H1 (cell line): ENCODE measurements at regions not wholly inside any gene's neighbourhood (a gene's known extent, or its start where the extent isn't known, plus 50 kb on each side); places are given as distances from the start of the nearest gene placed in this dataset.

Experiments used
- CBX8 ChIP-seq: fragments of 300-800, 300-1000 bp; sonication (generic); IDR thresholded peaks from 2 replicates; pipeline ENCODE4 v1.7.1; 2016; ENCODE audit warnings: low read depth, low read length, borderline replicate concordance
- EZH2 ChIP-seq: fragments of 200-600 bp; sonication (generic); IDR thresholded peaks from 2 replicates; pipeline ENCODE4 v1.7.1; 2012; ENCODE audit warnings: low read depth, mild to moderate bottlenecking, moderate library complexity, low read length, inconsistent platforms; ENCODE audit not compliant: severe bottlenecking
- GTF2F1 ChIP-seq: IDR thresholded peaks from 2 replicates; pipeline ENCODE4 v1.6.1; 2012; ENCODE audit warnings: low read depth, low read length, improper control_type of control experiment, borderline replicate concordance
- KDM5A ChIP-seq: fragments of 200-600 bp; IDR thresholded peaks from 2 replicates; pipeline ENCODE4 v1.7.1; 2012; ENCODE audit warnings: mild to moderate bottlenecking, low read length, inconsistent platforms, mixed read lengths
- POLR2A ChIP-seq, 2 experiments: IDR thresholded peaks; 1 replicate in 1 of 2; 2 replicates in 1 of 2; pipeline ENCODE4 v1.6.1; 2011; ENCODE audit warnings: low read depth in 2 of 2, low read length in 2 of 2, mild to moderate bottlenecking in 2 of 2; ENCODE audit errors: control extremely low read depth in 1 of 2
- POLR2AphosphoS5 ChIP-seq: IDR thresholded peaks from 2 replicates; pipeline ENCODE4 v1.6.1; 2011; ENCODE audit warnings: low read depth, low read length
- RXRA ChIP-seq: IDR thresholded peaks from 2 replicates; pipeline ENCODE4 v1.6.1; 2011; ENCODE audit warnings: low read depth, mild to moderate bottlenecking, low read length, moderate library complexity; ENCODE audit not compliant: insufficient read depth
- SIN3A ChIP-seq, 2 experiments: IDR thresholded peaks in 1 of 2; conservative IDR thresholded peaks in 1 of 2; 2 replicates each; pipeline ENCODE4 v1.6.1; 2011 to 2012; ENCODE audit warnings: low read length in 2 of 2, improper control_type of control experiment in 1 of 2, low read depth in 1 of 2, mild to moderate bottlenecking in 1 of 2
- SUZ12 ChIP-seq: fragments of 200-600 bp; sonication (generic); IDR thresholded peaks from 2 replicates; pipeline ENCODE4 v1.6.1; 2012; ENCODE audit warnings: mild to moderate bottlenecking, inconsistent platforms, low read length, moderate library complexity, mixed read lengths
- TAF1 ChIP-seq: IDR thresholded peaks from 2 replicates; pipeline ENCODE4 v1.6.1; 2011; ENCODE audit warnings: mild to moderate bottlenecking, low read depth, low read length
- TCF12 ChIP-seq: IDR thresholded peaks from 2 replicates; pipeline ENCODE4 v1.6.1; 2011; ENCODE audit warnings: low read depth, mild to moderate bottlenecking, low read length
- ZNF274 ChIP-seq: IDR thresholded peaks from 2 replicates; pipeline ENCODE4 v1.7.0; 2012; ENCODE audit warnings: low read length, borderline replicate concordance; ENCODE audit errors: extremely low read depth
- TF ChIP-seq, protein P1 (sequence below), 3 experiments: IDR thresholded peaks; 1 replicate in 2 of 3; 2 replicates in 1 of 3; pipeline versions ENCODE4 v1.5.1 to v1.6.1; 2011; ENCODE audit warnings: low read length in 3 of 3, mild to moderate bottlenecking in 3 of 3, inconsistent platforms in 2 of 3, low read depth in 1 of 3, moderate library complexity in 1 of 3; ENCODE audit not compliant: insufficient read depth in 1 of 3; ENCODE audit errors: control extremely low read depth in 1 of 3
- TF ChIP-seq, protein P2 (sequence below): IDR thresholded peaks from 2 replicates; pipeline ENCODE4 v1.6.1; 2012; ENCODE audit warnings: inconsistent platforms

DNA sequence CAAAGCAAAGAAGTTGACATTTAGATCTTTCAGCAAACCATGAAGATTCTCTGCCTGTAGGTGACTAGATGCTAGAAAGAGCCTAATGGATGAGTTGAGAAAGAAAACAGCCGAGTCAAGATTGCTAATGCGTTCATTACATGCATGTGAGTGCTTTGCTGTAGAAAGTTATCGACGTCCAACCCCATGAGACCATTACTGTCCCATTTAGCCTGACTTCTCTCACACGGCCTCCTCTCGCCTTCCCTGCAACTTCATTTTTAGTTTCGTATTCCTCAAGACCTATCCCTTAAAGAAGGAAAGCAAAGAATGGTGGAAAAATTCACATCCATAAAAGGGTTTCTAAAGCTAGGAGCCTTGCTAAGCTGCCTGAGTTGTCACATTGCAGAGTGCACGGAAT lies 113.7 kb upstream of the DPP6 start:
- no peak for TF ChIP-seq SUZ12
- TF ChIP-seq, protein P1, sequence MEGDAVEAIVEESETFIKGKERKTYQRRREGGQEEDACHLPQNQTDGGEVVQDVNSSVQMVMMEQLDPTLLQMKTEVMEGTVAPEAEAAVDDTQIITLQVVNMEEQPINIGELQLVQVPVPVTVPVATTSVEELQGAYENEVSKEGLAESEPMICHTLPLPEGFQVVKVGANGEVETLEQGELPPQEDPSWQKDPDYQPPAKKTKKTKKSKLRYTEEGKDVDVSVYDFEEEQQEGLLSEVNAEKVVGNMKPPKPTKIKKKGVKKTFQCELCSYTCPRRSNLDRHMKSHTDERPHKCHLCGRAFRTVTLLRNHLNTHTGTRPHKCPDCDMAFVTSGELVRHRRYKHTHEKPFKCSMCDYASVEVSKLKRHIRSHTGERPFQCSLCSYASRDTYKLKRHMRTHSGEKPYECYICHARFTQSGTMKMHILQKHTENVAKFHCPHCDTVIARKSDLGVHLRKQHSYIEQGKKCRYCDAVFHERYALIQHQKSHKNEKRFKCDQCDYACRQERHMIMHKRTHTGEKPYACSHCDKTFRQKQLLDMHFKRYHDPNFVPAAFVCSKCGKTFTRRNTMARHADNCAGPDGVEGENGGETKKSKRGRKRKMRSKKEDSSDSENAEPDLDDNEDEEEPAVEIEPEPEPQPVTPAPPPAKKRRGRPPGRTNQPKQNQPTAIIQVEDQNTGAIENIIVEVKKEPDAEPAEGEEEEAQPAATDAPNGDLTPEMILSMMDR (IDR thresholded peaks at IDR 0.05; ENCODE audit: control extremely low read depth in 1 of 3, insufficient read depth in 1 of 3, low read depth in 1 of 3, low read length in 3 of 3) = no peak
- TF ChIP-seq EZH2 = no peak
- TF ChIP-seq KDM5A = no peak
- no peak for TF ChIP-seq ZNF274
- TF ChIP-seq GTF2F1 = no peak
- no peak for TF ChIP-seq TAF1
- no peak for TF ChIP-seq POLR2AphosphoS5
- TF ChIP-seq, protein P2, sequence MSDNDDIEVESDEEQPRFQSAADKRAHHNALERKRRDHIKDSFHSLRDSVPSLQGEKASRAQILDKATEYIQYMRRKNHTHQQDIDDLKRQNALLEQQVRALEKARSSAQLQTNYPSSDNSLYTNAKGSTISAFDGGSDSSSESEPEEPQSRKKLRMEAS = no peak
- no peak for TF ChIP-seq RXRA
- TF ChIP-seq SIN3A (conservative IDR thresholded peaks at IDR 0.05 in 1 of 2, IDR thresholded peaks at IDR 0.05 in 1 of 2; ENCODE audit: low read depth in 1 of 2, low read length in 2 of 2) = no peak
- TF ChIP-seq POLR2A (IDR thresholded peaks at IDR 0.05; ENCODE audit: control extremely low read depth in 1 of 2, low read depth in 2 of 2, low read length in 2 of 2) = no peak
- TF ChIP-seq CBX8 = no peak
- no peak for TF ChIP-seq TCF12
